ENCODE measurements at regions not wholly inside any gene's neighbourhood (a gene's known extent, or its start where the extent isn't known, plus 50 kb on each side); places are given as distances from the start of the nearest gene placed in this dataset.

DNA sequence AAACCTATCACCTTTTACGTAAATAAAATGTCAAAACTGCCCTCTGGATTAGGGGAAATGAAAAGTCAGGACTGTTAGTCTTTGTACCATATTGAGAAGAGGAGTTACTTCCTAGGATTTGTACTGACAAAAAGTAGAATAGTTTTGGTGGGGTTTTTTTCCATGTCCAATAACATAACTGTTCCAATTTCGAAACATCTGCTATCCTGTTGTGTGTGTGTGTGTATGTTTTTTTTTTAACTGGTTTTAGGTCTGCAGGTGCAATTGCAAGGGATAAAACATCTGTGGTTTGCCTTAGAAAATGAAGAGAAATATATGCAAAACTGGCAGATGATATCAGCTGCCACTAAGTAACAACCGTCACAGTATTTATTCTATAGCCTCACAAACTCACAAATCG is 506.8 kb downstream of the NFIB start:
- H3K4me1 ChIP-seq (ENCODE audit: control insufficient read depth, insufficient read depth, low read length): no peaks in the 10 kb centered on the region
- POLR2A ChIA-PET: no interaction called here
- H3K36me3 ChIP-seq (ENCODE audit: control insufficient read depth in 2 of 2, insufficient read depth in 1 of 2, low read length in 2 of 2): no peaks in the 10 kb centered on the region
- H3K27ac ChIP-seq (ENCODE audit: extremely low read depth, low read depth, low read length): no peak overlapping the region
- CTCF ChIA-PET: no interaction called here
- H3K9me3 ChIP-seq (ENCODE audit: control insufficient read depth, insufficient read depth, low read depth, low read length): no peaks in the 10 kb centered on the region
- no peak overlapping the region for H3K4me3 ChIP-seq (ENCODE audit: low read depth, low read length)
- TF ChIP-seq, protein P1, sequence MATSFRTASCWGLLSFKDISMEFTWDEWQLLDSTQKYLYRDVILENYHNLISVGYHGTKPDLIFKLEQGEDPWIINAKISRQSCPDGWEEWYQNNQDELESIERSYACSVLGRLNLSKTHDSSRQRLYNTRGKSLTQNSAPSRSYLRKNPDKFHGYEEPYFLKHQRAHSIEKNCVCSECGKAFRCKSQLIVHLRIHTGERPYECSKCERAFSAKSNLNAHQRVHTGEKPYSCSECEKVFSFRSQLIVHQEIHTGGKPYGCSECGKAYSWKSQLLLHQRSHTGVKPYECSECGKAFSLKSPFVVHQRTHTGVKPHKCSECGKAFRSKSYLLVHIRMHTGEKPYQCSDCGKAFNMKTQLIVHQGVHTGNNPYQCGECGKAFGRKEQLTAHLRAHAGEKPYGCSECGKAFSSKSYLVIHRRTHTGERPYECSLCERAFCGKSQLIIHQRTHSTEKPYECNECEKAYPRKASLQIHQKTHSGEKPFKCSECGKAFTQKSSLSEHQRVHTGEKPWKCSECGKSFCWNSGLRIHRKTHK (tag by site-specific recombination; IDR thresholded peaks at IDR 0.05): no peak

DNA sequence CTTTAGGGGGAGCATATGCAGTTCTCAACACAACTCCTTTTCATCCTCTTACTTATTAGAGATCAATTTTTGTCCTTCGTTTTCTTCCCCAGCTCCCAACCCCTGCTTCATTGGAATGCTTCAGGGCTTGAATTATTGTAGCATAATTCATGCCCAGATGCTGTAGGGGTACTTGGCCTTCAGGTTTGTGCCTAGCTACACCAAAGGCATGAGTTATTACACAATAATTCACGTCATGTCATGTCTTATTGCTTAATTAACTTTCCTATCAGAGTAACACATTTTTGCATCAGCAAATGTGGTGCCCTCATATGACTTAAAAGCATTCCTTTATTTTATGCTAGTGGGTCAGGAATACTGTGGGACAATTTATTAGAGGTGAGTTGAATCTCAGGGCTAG is 507.2 kb downstream of the NFIB start:
- ChIA-PET CTCF (no interaction called here), POLR2A (no interaction called here)
- Histone ChIP-seq H3K36me3 (ENCODE audit: control insufficient read depth in 2 of 2, insufficient read depth in 1 of 2, low read length in 2 of 2) (no peaks in the 10 kb centered on the region), H3K4me1 (ENCODE audit: control insufficient read depth, insufficient read depth, low read length) (no peaks in the 10 kb centered on the region), H3K27ac (ENCODE audit: extremely low read depth, low read depth, low read length) (no peak overlapping the region), H3K9me3 (ENCODE audit: control insufficient read depth, insufficient read depth, low read depth, low read length) (no peaks in the 10 kb centered on the region), H3K4me3 (ENCODE audit: low read depth, low read length) (no peak overlapping the region)
- no peak for TF ChIP-seq ZNF660 (tag by site-specific recombination; IDR thresholded peaks at IDR 0.05)

DNA sequence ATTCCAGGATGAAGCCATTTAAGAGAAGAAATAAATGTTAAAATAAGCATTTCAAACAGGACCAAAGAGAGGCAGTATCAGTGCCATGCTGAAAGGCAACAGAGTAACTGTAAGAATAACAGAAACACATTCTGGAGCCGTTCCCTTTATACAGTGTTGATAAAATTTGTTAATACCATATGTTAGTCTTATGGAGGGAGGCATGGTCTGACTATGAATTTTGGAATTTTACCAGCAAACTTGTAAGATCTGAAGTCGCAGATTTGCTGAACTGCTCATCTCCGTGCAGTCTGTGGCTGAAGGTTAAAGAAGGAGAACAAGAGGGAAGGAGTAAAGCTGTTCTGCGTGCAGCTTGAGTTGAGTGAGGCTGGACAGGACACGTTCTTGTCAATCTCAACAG is 508.4 kb downstream of the NFIB start:
- Histone ChIP-seq H3K4me1 (ENCODE audit: control insufficient read depth, insufficient read depth, low read length) (no peaks in the 10 kb centered on the region), H3K36me3 (ENCODE audit: control insufficient read depth in 2 of 2, insufficient read depth in 1 of 2, low read length in 2 of 2) (no peaks in the 10 kb centered on the region), H3K4me3 (ENCODE audit: low read depth, low read length) (no peak overlapping the region), H3K27ac (ENCODE audit: extremely low read depth, low read depth, low read length) (no peak overlapping the region), H3K9me3 (ENCODE audit: control insufficient read depth, insufficient read depth, low read depth, low read length) (no peaks in the 10 kb centered on the region)
- TF ChIP-seq, protein P2, sequence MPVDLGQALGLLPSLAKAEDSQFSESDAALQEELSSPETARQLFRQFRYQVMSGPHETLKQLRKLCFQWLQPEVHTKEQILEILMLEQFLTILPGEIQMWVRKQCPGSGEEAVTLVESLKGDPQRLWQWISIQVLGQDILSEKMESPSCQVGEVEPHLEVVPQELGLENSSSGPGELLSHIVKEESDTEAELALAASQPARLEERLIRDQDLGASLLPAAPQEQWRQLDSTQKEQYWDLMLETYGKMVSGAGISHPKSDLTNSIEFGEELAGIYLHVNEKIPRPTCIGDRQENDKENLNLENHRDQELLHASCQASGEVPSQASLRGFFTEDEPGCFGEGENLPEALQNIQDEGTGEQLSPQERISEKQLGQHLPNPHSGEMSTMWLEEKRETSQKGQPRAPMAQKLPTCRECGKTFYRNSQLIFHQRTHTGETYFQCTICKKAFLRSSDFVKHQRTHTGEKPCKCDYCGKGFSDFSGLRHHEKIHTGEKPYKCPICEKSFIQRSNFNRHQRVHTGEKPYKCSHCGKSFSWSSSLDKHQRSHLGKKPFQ (tag by site-specific recombination; IDR thresholded peaks at IDR 0.05): no peak
- TF ChIP-seq, protein P3, sequence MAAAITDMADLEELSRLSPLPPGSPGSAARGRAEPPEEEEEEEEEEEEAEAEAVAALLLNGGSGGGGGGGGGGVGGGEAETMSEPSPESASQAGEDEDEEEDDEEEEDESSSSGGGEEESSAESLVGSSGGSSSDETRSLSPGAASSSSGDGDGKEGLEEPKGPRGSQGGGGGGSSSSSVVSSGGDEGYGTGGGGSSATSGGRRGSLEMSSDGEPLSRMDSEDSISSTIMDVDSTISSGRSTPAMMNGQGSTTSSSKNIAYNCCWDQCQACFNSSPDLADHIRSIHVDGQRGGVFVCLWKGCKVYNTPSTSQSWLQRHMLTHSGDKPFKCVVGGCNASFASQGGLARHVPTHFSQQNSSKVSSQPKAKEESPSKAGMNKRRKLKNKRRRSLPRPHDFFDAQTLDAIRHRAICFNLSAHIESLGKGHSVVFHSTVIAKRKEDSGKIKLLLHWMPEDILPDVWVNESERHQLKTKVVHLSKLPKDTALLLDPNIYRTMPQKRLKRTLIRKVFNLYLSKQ (tag by site-specific recombination; IDR thresholded peaks at IDR 0.05; ENCODE audit: borderline replicate concordance): no peak
- TF ChIP-seq ZNF529 (tag by site-specific recombination; IDR thresholded peaks at IDR 0.05; ENCODE audit: insufficient replicate concordance): no peak
- TF ChIP-seq ZFP69B (tag by site-specific recombination; IDR thresholded peaks at IDR 0.05): no peak
- TF ChIP-seq ZBTB17 (tag by site-specific recombination; IDR thresholded peaks at IDR 0.05): no peak
- TF ChIP-seq, protein P4, sequence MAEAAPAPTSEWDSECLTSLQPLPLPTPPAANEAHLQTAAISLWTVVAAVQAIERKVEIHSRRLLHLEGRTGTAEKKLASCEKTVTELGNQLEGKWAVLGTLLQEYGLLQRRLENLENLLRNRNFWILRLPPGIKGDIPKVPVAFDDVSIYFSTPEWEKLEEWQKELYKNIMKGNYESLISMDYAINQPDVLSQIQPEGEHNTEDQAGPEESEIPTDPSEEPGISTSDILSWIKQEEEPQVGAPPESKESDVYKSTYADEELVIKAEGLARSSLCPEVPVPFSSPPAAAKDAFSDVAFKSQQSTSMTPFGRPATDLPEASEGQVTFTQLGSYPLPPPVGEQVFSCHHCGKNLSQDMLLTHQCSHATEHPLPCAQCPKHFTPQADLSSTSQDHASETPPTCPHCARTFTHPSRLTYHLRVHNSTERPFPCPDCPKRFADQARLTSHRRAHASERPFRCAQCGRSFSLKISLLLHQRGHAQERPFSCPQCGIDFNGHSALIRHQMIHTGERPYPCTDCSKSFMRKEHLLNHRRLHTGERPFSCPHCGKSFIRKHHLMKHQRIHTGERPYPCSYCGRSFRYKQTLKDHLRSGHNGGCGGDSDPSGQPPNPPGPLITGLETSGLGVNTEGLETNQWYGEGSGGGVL (tag by site-specific recombination; IDR thresholded peaks at IDR 0.05): no peak
- TF ChIP-seq, protein P5, sequence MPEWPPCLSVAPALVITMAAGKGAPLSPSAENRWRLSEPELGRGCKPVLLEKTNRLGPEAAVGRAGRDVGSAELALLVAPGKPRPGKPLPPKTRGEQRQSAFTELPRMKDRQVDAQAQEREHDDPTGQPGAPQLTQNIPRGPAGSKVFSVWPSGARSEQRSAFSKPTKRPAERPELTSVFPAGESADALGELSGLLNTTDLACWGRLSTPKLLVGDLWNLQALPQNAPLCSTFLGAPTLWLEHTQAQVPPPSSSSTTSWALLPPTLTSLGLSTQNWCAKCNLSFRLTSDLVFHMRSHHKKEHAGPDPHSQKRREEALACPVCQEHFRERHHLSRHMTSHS (tag by site-specific recombination; IDR thresholded peaks at IDR 0.05): no peak
- TF ChIP-seq ZNF792 (tag by site-specific recombination; IDR thresholded peaks at IDR 0.05): no peak
- TF ChIP-seq KLF10 (tag by site-specific recombination; IDR thresholded peaks at IDR 0.05): no peak
- TF ChIP-seq ZNF366 (tag by site-specific recombination; conservative IDR thresholded peaks at IDR 0.05): no peak
- TF ChIP-seq GLIS1 (tag by site-specific recombination; IDR thresholded peaks at IDR 0.05): no peak
- no peak for TF ChIP-seq ZNF555 (tag by site-specific recombination; conservative IDR thresholded peaks at IDR 0.05)
- no peak for TF ChIP-seq ZNF610 (tag by site-specific recombination; IDR thresholded peaks at IDR 0.05; ENCODE audit: borderline replicate concordance)
- no peak for TF ChIP-seq MEIS1 (CRISPR knock-in tag; IDR thresholded peaks at IDR 0.05; ENCODE audit: borderline replicate concordance)
- no peak for TF ChIP-seq TRIM28 (IDR thresholded peaks at IDR 0.05; ENCODE audit: borderline replicate concordance, low read length)
- no peak for TF ChIP-seq ZNF747 (tag by site-specific recombination; IDR thresholded peaks at IDR 0.05)
- no peak for TF ChIP-seq ZNF510 (tag by site-specific recombination; IDR thresholded peaks at IDR 0.05; ENCODE audit: insufficient replicate concordance)
- TF ChIP-seq, protein P6, sequence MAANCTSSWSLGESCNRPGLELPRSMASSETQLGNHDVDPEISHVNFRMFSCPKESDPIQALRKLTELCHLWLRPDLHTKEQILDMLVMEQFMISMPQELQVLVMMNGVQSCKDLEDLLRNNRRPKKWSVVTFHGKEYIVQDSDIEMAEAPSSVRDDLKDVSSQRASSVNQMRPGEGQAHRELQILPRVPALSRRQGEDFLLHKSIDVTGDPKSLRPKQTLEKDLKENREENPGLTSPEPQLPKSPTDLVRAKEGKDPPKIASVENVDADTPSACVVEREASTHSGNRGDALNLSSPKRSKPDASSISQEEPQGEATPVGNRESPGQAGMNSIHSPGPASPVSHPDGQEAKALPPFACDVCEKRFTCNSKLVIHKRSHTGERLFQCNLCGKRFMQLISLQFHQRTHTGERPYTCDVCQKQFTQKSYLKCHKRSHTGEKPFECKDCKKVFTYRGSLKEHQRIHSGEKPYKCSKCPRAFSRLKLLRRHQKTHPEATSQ (tag by site-specific recombination; IDR thresholded peaks at IDR 0.05): no peak
- TF ChIP-seq, protein P7, sequence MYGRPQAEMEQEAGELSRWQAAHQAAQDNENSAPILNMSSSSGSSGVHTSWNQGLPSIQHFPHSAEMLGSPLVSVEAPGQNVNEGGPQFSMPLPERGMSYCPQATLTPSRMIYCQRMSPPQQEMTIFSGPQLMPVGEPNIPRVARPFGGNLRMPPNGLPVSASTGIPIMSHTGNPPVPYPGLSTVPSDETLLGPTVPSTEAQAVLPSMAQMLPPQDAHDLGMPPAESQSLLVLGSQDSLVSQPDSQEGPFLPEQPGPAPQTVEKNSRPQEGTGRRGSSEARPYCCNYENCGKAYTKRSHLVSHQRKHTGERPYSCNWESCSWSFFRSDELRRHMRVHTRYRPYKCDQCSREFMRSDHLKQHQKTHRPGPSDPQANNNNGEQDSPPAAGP (tag by site-specific recombination; IDR thresholded peaks at IDR 0.05): no peak
- TF ChIP-seq REPIN1 (tag by site-specific recombination; IDR thresholded peaks at IDR 0.05; ENCODE audit: low read depth): no peak
- POLR2A ChIA-PET: no interaction called here
- CTCF ChIA-PET: no interaction called here

All from HEK293 (cell line).